Choroid plexus epithelial cell (primary cell): ENCODE measurements at regions not wholly inside any gene's neighbourhood (a gene's known extent, or its start where the extent isn't known, plus 50 kb on each side); places are given as distances from the start of the nearest gene placed in this dataset.

Experiments
- DNase-seq: peaks from one replicate; pipeline ENCODE4 v3.0.0-alpha.2; 2010; ENCODE audit warnings: low read depth
- H3K4me3 ChIP-seq: 2 replicates; pipeline ENCODE4 v1.5.1; 2011; ENCODE audit warnings: low read depth, mild to moderate bottlenecking, control low read depth, low read length, moderate library complexity
- CTCF ChIP-seq: conservative IDR thresholded peaks from 2 replicates; pipeline ENCODE4 v1.5.1; 2011; ENCODE audit warnings: low read depth, mild to moderate bottlenecking, control low read depth, inconsistent platforms, low read length, moderate library complexity

DNA sequence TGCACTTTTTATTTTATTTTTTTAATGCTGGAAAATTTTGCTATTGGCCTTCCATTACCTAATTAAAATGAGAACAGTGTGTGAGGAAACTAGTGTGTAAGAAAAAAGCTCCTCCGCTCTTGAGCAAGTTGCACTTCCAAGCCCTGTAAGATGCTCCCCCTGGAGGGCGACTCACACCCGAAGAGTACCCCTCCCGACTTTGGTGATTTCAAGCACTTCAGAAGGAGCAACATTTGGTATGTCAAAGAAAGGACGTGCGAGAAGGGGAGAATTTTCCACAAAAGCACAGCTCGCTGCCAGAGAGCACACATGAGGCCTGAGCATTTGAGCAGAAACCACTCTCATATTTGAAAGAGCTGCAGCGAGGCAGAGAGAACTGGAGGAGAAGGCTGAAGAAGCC is 504.4 kb downstream of the FGF9 start:
- no peak for TF ChIP-seq CTCF
- no peak for DNase-seq
- H3K4me3 ChIP-seq, result no peak overlapping the region

DNA sequence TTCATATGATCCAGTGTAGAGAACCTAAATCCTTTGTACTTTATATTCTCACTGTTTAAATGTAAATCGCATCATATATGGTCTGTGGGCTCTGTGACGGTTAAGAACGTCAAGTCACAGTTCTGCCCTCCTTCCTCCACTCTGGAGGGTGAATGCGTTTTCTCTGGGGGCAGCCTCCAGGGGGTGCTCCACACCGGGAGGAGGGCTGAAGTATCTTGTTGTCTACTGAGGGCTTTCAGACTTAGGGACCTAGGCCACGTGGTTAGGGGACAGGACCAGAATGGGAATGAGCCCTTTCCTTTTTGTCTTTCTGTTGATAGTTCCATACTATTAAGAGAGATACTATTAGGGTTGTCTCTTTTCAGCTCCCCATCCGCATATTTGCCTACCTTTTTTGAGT is 504.9 kb downstream of the FGF9 start:
- TF ChIP-seq CTCF, result no peak
- no peak for DNase-seq
- H3K4me3 ChIP-seq, result no peak overlapping the region

- no peak overlapping the region for H3K4me3 ChIP-seq
- no peak for TF ChIP-seq CTCF
- DNase-seq, result no peak
Observed at GRCh38 chr13:22176968-22177520, 506.2 kb downstream of the FGF9 start.

- DNase-seq, result no peak
- TF ChIP-seq CTCF, result no peak
- H3K4me3 ChIP-seq, result no peak overlapping the region
Observed at GRCh38 chr13:22178878-22179277, 508.0 kb downstream of the FGF9 start.

DNA sequence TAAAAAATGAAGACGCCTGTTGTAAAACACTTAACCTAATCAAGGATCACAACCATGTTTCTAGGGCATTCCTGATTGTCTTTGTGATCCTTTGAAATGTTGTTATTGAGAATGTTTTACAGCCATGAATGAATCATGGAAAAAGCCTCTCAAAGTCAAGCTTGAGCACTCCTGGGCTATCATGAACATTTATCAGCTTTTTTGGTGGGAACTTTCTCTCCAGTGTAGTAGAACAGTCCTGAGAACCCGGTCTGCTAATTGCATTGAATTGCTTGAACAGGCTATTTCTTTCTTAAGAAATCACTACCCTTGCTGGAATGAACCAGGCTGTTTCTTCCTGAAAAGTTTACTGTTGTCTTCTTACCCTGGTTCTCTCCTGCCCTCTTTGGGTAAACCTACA is 516.5 kb downstream of the FGF9 start:
- H3K4me3 ChIP-seq, result no peak overlapping the region
- TF ChIP-seq CTCF, result no peak
- no peak for DNase-seq

GRCh38 chr13:22189176-22190048 is 518.5 kb downstream of the FGF9 start:
- TF ChIP-seq CTCF, result no peak
- no peak for DNase-seq
- H3K4me3 ChIP-seq, result no peak overlapping the region

GRCh38 chr13:22193070-22193469 is 522.2 kb downstream of the FGF9 start:
- H3K4me3 ChIP-seq, result no peak overlapping the region
- no peak for DNase-seq
- no peak for TF ChIP-seq CTCF
